WTC11 (cell line): ENCODE measurements at regions not wholly inside any gene's neighbourhood (a gene's known extent, or its start where the extent isn't known, plus 50 kb on each side); places are given as distances from the start of the nearest gene placed in this dataset.
A peak's percentile ranks its signal among the peaks of the same experiment; 100 is the strongest.

Experiments
- ATAC-seq: fragments of 200-7000 bp; cut with Tn5 transposase; 2 replicates; pipeline ENCODE4 v1.10.0; 2021; ENCODE audit warnings: mild to moderate bottlenecking, moderate library complexity
- CTCF ChIA-PET: fragments of 300-600 bp; sonication (Branson Sonifier 250); formaldehyde crosslinking; loops from one replicate; lab custom pipeline; 2021; ENCODE audit warnings: antibody characterized with exemption; lab: Charles Lee
- POLR2A ChIA-PET: fragments of 350-600 bp; sonication (Branson Sonifier 250); formaldehyde crosslinking; loops from one replicate; lab custom pipeline; 2021; ENCODE audit warnings: antibody characterized with exemption; lab: Charles Lee
- DNase-seq: peaks from one replicate; pipeline ENCODE4 v3.0.0; 2021; ENCODE audit warnings: low spot score
- H3K27ac Mint-ChIP-seq: 2 replicates; pipeline ENCODE4 v1.8.0; 2021; ENCODE audit warnings: mixed read lengths
- H3K27me3 Mint-ChIP-seq: 2 replicates; pipeline ENCODE4 v1.8.0; 2021; ENCODE audit warnings: low read depth, mild to moderate bottlenecking, moderate library complexity, mixed read lengths
- H3K36me3 Mint-ChIP-seq: 2 replicates; pipeline ENCODE4 v1.8.0; 2021; ENCODE audit warnings: mixed read lengths
- H3K4me1 Mint-ChIP-seq: 2 replicates; pipeline ENCODE4 v1.8.0; 2022; ENCODE audit warnings: mixed read lengths
- H3K4me3 Mint-ChIP-seq: 2 replicates; pipeline ENCODE4 v1.8.0; 2021; ENCODE audit warnings: mild to moderate bottlenecking, moderate library complexity, mixed read lengths
- H3K9me3 Mint-ChIP-seq: 2 replicates; pipeline ENCODE4 v1.8.0; 2021; ENCODE audit warnings: mixed read lengths
- ATF6 ChIP-seq: sonication (generic); formaldehyde crosslinking; IDR thresholded peaks from 2 replicates; pipeline ENCODE4 v1.8.1; 2023; ENCODE audit warnings: mild to moderate bottlenecking, missing genetic modification reagents
- E2F1 ChIP-seq: sonication (generic); formaldehyde crosslinking; IDR thresholded peaks from 2 replicates; pipeline ENCODE4 v1.8.0; 2022; ENCODE audit warnings: mild to moderate bottlenecking, missing genetic modification reagents
- E2F4 ChIP-seq: sonication (generic); formaldehyde crosslinking; IDR thresholded peaks from 2 replicates; pipeline ENCODE4 v1.8.1; 2022; ENCODE audit warnings: low read depth, mild to moderate bottlenecking, moderate library complexity, missing genetic modification reagents, borderline replicate concordance
- ESRRA ChIP-seq: sonication (generic); formaldehyde crosslinking; IDR thresholded peaks from 2 replicates; pipeline ENCODE4 v1.8.1; 2022; ENCODE audit warnings: mild to moderate bottlenecking, missing genetic modification reagents, borderline replicate concordance
- FOXP4 ChIP-seq: sonication (generic); formaldehyde crosslinking; IDR thresholded peaks from 2 replicates; pipeline ENCODE4 v1.8.0; 2022; ENCODE audit warnings: mild to moderate bottlenecking, missing genetic modification reagents
- HMGA2 ChIP-seq: fragments of 250-450 bp; sonication (Bioruptor Pico); IDR thresholded peaks from 2 replicates; pipeline ENCODE4 v1.4.0; 2021; ENCODE audit warnings: mild to moderate bottlenecking, moderate library complexity
- NFYB ChIP-seq: sonication (generic); formaldehyde crosslinking; conservative IDR thresholded peaks from 2 replicates; pipeline ENCODE4 v1.8.0; 2022; ENCODE audit warnings: low read depth, missing genetic modification reagents
- NR1H2 ChIP-seq: sonication (generic); formaldehyde crosslinking; IDR thresholded peaks from 2 replicates; pipeline ENCODE4 v1.9.0; 2021; ENCODE audit warnings: mild to moderate bottlenecking, moderate library complexity, missing genetic modification reagents
- PRRX2 ChIP-seq: fragments of 250-450 bp; sonication (Bioruptor Pico); IDR thresholded peaks from 2 replicates; pipeline ENCODE4 v1.8.0; 2021; ENCODE audit warnings: mild to moderate bottlenecking
- RORB ChIP-seq: fragments of 250-450 bp; sonication (Bioruptor Pico); IDR thresholded peaks from 2 replicates; pipeline ENCODE4 v1.9.0; 2021; ENCODE audit warnings: mild to moderate bottlenecking
- SMAD3 ChIP-seq: sonication (generic); formaldehyde crosslinking; IDR thresholded peaks from 2 replicates; pipeline ENCODE4 v1.8.0; 2022; ENCODE audit warnings: missing genetic modification reagents, mild to moderate bottlenecking, borderline replicate concordance
- ZNF219 ChIP-seq: sonication (generic); formaldehyde crosslinking; IDR thresholded peaks from 2 replicates; pipeline ENCODE4 v1.8.0; 2023; ENCODE audit warnings: missing genetic modification reagents, mild to moderate bottlenecking, borderline replicate concordance
- ZNF425 ChIP-seq: fragments of 250-450 bp; sonication (Bioruptor Pico); conservative IDR thresholded peaks from 2 replicates; pipeline ENCODE4 v1.9.0; 2021; ENCODE audit warnings: mild to moderate bottlenecking

GRCh38 chr2:601806-602455, 75.3 kb downstream of the TMEM18 start:
- CTCF ChIA-PET: interaction anchor here (1.1 kb wide), 1 partner anchor 1149 kb away, joined by 3 read pairs; no protein-coding TSS in a partner anchor
- H3K4me1 Mint-ChIP-seq: no peaks in the 10 kb centered on the region
- DNase-seq: no peak
- TF ChIP-seq PRRX2 (CRISPR knock-in tag) (no peak), FOXP4 (CRISPR knock-in tag) (no peak)
- TF ChIP-seq, all 79 proteins: peak for 0
- no peak overlapping the region for H3K4me3 Mint-ChIP-seq
- POLR2A ChIA-PET: no interaction called here
- H3K36me3 Mint-ChIP-seq: no peaks in the 10 kb centered on the region
- no peak overlapping the region for H3K27ac Mint-ChIP-seq
- no peak for ATAC-seq
- H3K9me3 Mint-ChIP-seq: no peaks in the 10 kb centered on the region
- H3K27me3 Mint-ChIP-seq: no peaks in the 10 kb centered on the region; the same call in 1 of the 2 replicates

GRCh38 chr2:601387-601698, 75.9 kb downstream of the TMEM18 start:
- no peak overlapping the region for H3K4me3 Mint-ChIP-seq
- no peaks in the 10 kb centered on the region for H3K9me3 Mint-ChIP-seq
- TF ChIP-seq E2F1 (CRISPR knock-in tag) (no peak), ESRRA (CRISPR knock-in tag) (no peak), ATF6 (CRISPR knock-in tag) (no peak), ZNF219 (CRISPR knock-in tag) (no peak), RORB (no peak), NR1H2 (CRISPR knock-in tag) (no peak), ZNF425 (no peak), SMAD3 (CRISPR knock-in tag) (no peak), HMGA2 (no peak)
- no peak overlapping the region for H3K27ac Mint-ChIP-seq
- no peaks in the 10 kb centered on the region for H3K4me1 Mint-ChIP-seq
- DNase-seq: no peak
- H3K36me3 Mint-ChIP-seq: no peaks in the 10 kb centered on the region
- H3K27me3 Mint-ChIP-seq: no peaks in the 10 kb centered on the region; the same call in 1 of the 2 replicates
- ChIA-PET CTCF (no interaction called here), POLR2A (no interaction called here)
- ATAC-seq: no peak

GRCh38 chr2:600542-601386, 76.4 kb downstream of the TMEM18 start:
- Mint-ChIP-seq H3K4me3 (no peak overlapping the region), H3K9me3 (no peaks in the 10 kb centered on the region), H3K27ac (no peak overlapping the region), H3K36me3 (no peaks in the 10 kb centered on the region), H3K27me3 (no peaks in the 10 kb centered on the region; the same call in 1 of the 2 replicates), H3K4me1 (no peaks in the 10 kb centered on the region)
- ChIA-PET POLR2A (no interaction called here), CTCF (no interaction called here)
- TF ChIP-seq E2F4 (CRISPR knock-in tag) (no peak), NFYB (peak; percentile 49)
- ATAC-seq (no peak), DNase-seq (no peak)
